ENCODE measurements at regions not wholly inside any gene's neighbourhood (a gene's known extent, or its start where the extent isn't known, plus 50 kb on each side); places are given as distances from the start of the nearest gene placed in this dataset.
"Not testable (repeated sequence)": the region's sequence is repeated elsewhere in the genome, so short reads cannot be mapped to it uniquely, and the experiment has no call there.

GRCh38 chr9:102712910-102713309 lies 282.2 kb upstream of the CYLC2 start:
- TF ChIP-seq CTCF (IDR thresholded peaks at IDR 0.05); ZFX (IDR thresholded peaks at IDR 0.05; ENCODE audit: borderline replicate concordance): not testable (repeated sequence)
